DOHH2 (cell line): ENCODE measurements at regions not wholly inside any gene's neighbourhood (a gene's known extent, or its start where the extent isn't known, plus 50 kb on each side); places are given as distances from the start of the nearest gene placed in this dataset.

Source experiments
- H3F3A ChIP-seq: fragments of 200-600 bp; sonication (generic), shearing (Covaris generic); 2 replicates; pipeline ENCODE4 v1.6.0; 2016; ENCODE audit warnings: antibody characterized with exemption, mild to moderate bottlenecking; ENCODE audit not compliant: control insufficient read depth, insufficient read depth
- H3K27ac ChIP-seq: fragments of 200-600 bp; sonication (generic); 2 replicates; pipeline ENCODE4 v1.5.1; 2014; ENCODE audit warnings: low read depth, mild to moderate bottlenecking, low read length, moderate library complexity
- H3K27me3 ChIP-seq: fragments of 200-600 bp; sonication (generic); 2 replicates; pipeline ENCODE4 v1.6.1; 2014; ENCODE audit warnings: mild to moderate bottlenecking, low read length, mixed read lengths; ENCODE audit not compliant: control insufficient read depth
- H3K36me3 ChIP-seq: fragments of 200-600 bp; sonication (generic); 2 replicates; pipeline ENCODE4 v1.6.1; 2014; ENCODE audit warnings: mild to moderate bottlenecking, low read length, moderate library complexity, mixed read lengths; ENCODE audit not compliant: control insufficient read depth
- H3K4me1 ChIP-seq: fragments of 200-600 bp; sonication (generic); 2 replicates; pipeline ENCODE4 v1.6.1; 2014; ENCODE audit warnings: mild to moderate bottlenecking, low read length, mixed read lengths; ENCODE audit not compliant: control insufficient read depth
- H3K4me2 ChIP-seq: fragments of 200-600 bp; sonication (generic); 2 replicates; pipeline ENCODE4 v1.6.0; 2014; ENCODE audit warnings: mild to moderate bottlenecking, low read length, moderate library complexity
- H3K4me3 ChIP-seq: fragments of 200-600 bp; sonication (generic); 2 replicates; pipeline ENCODE4 v1.5.1; 2014; ENCODE audit warnings: mild to moderate bottlenecking, low read length, mixed read lengths
- H3K79me2 ChIP-seq: fragments of 200-600 bp; sonication (generic); 2 replicates; pipeline ENCODE4 v1.6.1; 2014; ENCODE audit warnings: mild to moderate bottlenecking, low read length, mixed read lengths; ENCODE audit not compliant: control insufficient read depth
- H3K9me2 ChIP-seq: fragments of 200-600 bp; sonication (generic); replicated peaks from 2 replicates; pipeline ENCODE4 v1.6.1; 2014; ENCODE audit warnings: mild to moderate bottlenecking, low read length, mixed read lengths; ENCODE audit not compliant: control insufficient read depth
- H3K9me3 ChIP-seq: fragments of 200-600 bp; sonication (generic); 2 replicates; pipeline ENCODE4 v1.6.1; 2014; ENCODE audit warnings: antibody characterized with exemption, low read length, mixed read lengths; ENCODE audit not compliant: control insufficient read depth, insufficient read depth
- H4K20me1 ChIP-seq: fragments of 200-600 bp; sonication (generic); 2 replicates; pipeline ENCODE4 v1.6.0; 2014; ENCODE audit warnings: low read depth, mild to moderate bottlenecking, antibody characterized with exemption, low read length, moderate library complexity; ENCODE audit not compliant: control insufficient read depth, insufficient read depth
- CTCF ChIP-seq: fragments of 200-600 bp; sonication (generic); IDR thresholded peaks from one replicate; pipeline ENCODE4 v1.5.1; 2014; ENCODE audit warnings: antibody characterized with exemption, mild to moderate bottlenecking, low read depth, low read length; ENCODE audit not compliant: poor library complexity, severe bottlenecking
- EZH2phosphoT487 ChIP-seq: fragments of 200-600 bp; sonication (generic); IDR thresholded peaks from 2 replicates; pipeline ENCODE4 v1.6.1; 2017; ENCODE audit warnings: borderline replicate concordance, mild to moderate bottlenecking, antibody characterized with exemption, low read length, moderate library complexity, mixed read lengths

- no peaks in the 10 kb centered on the region for H3K4me1 ChIP-seq
- no peaks in the 10 kb centered on the region for H3K36me3 ChIP-seq
These were observed 164.8 kb downstream of the QRSL1 start for GRCh38 chr6:106794129-106794528.

GRCh38 chr6:106792536-106793236 lies 163.3 kb downstream of the QRSL1 start:
- H3K27ac ChIP-seq, result no peak overlapping the region
- no peaks in the 10 kb centered on the region; the same call in 1 of the 2 replicates for H3K9me2 ChIP-seq
- H4K20me1 ChIP-seq, result no peaks in the 10 kb centered on the region
- TF ChIP-seq EZH2phosphoT487, result no peak
- no peak overlapping the region for H3K4me2 ChIP-seq
- H3K4me3 ChIP-seq, result no peak overlapping the region
- no peaks in the 10 kb centered on the region for H3K9me3 ChIP-seq
- H3F3A ChIP-seq, result no peaks in the 10 kb centered on the region
- H3K4me1 ChIP-seq, result no peaks in the 10 kb centered on the region
- no peaks in the 10 kb centered on the region for H3K36me3 ChIP-seq
- H3K79me2 ChIP-seq, result no peaks in the 10 kb centered on the region
- H3K27me3 ChIP-seq, result no peaks in the 10 kb centered on the region

More at GRCh38 chr6:106794129-106794528, 164.8 kb downstream of the QRSL1 start:
- Histone ChIP-seq H3K79me2 (no peaks in the 10 kb centered on the region), H3K27me3 (no peaks in the 10 kb centered on the region), H3K9me3 (no peaks in the 10 kb centered on the region), H3F3A (no peaks in the 10 kb centered on the region), H3K27ac (no peak overlapping the region), H4K20me1 (no peaks in the 10 kb centered on the region), H3K4me3 (no peak overlapping the region), H3K9me2 (no peaks in the 10 kb centered on the region; the same call in 1 of the 2 replicates), H3K4me2 (no peak overlapping the region)
- no peak for TF ChIP-seq EZH2phosphoT487
- no peak for TF ChIP-seq CTCF

GRCh38 chr6:106790935-106791334 lies 161.6 kb downstream of the QRSL1 start:
- no peaks in the 10 kb centered on the region for H3K9me3 ChIP-seq
- H3K4me2 ChIP-seq, result no peak overlapping the region
- no peaks in the 10 kb centered on the region for H3K79me2 ChIP-seq
- no peak overlapping the region for H3K27ac ChIP-seq
- no peaks in the 10 kb centered on the region for H4K20me1 ChIP-seq
- no peaks in the 10 kb centered on the region for H3F3A ChIP-seq
- no peaks in the 10 kb centered on the region for H3K36me3 ChIP-seq
- H3K9me2 ChIP-seq, result no peaks in the 10 kb centered on the region; the same call in 1 of the 2 replicates
- no peak overlapping the region for H3K4me3 ChIP-seq
- H3K4me1 ChIP-seq, result no peaks in the 10 kb centered on the region
- TF ChIP-seq EZH2phosphoT487 (no peak), CTCF (no peak)
- H3K27me3 ChIP-seq, result no peaks in the 10 kb centered on the region

GRCh38 chr6:106790149-106790770 lies 160.9 kb downstream of the QRSL1 start:
- no peak for TF ChIP-seq CTCF
- Histone ChIP-seq H4K20me1 (no peaks in the 10 kb centered on the region), H3K4me2 (no peak overlapping the region), H3K27me3 (no peaks in the 10 kb centered on the region), H3F3A (no peaks in the 10 kb centered on the region), H3K36me3 (no peaks in the 10 kb centered on the region), H3K4me1 (no peaks in the 10 kb centered on the region), H3K9me2 (no peaks in the 10 kb centered on the region; the same call in 1 of the 2 replicates), H3K4me3 (no peak overlapping the region), H3K27ac (no peak overlapping the region), H3K79me2 (no peaks in the 10 kb centered on the region), H3K9me3 (no peaks in the 10 kb centered on the region)
